ENCODE measurements at regions not wholly inside any gene's neighbourhood (a gene's known extent, or its start where the extent isn't known, plus 50 kb on each side); places are given as distances from the start of the nearest gene placed in this dataset.
"Not testable (repeated sequence)": the region's sequence is repeated elsewhere in the genome, so short reads cannot be mapped to it uniquely, and the experiment has no call there.

DNA sequence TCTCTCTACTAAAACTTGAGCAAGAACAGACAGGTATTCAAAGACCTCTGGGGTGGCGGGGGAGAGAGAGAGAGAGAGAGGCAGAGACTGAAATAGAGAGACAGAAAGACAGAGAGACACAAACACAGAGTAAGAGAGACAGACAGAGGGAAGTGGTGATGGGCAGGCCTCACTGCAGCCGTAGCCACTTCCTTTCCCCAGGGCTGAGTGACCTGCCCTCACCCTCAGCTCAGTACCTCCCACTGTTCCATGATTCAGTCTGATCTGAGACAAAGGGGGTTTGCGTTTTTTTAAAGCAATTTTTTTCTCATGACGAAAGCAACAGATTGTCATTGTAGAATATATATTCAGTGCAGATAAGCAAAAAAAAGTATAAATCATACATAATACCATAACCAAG, 607.9 kb upstream of the B3GAT1 start:
- H3K4me3 ChIP-seq = no peak overlapping the region
- H3K4me1 ChIP-seq = no peaks in the 10 kb centered on the region
- no peaks in the 10 kb centered on the region for H3K9me3 ChIP-seq
- H3K27ac ChIP-seq = no peak overlapping the region
- no peaks in the 10 kb centered on the region for H3K36me3 ChIP-seq
- no peak for TF ChIP-seq POLR2A (IDR thresholded peaks at IDR 0.05)
- TF ChIP-seq, protein P1, sequence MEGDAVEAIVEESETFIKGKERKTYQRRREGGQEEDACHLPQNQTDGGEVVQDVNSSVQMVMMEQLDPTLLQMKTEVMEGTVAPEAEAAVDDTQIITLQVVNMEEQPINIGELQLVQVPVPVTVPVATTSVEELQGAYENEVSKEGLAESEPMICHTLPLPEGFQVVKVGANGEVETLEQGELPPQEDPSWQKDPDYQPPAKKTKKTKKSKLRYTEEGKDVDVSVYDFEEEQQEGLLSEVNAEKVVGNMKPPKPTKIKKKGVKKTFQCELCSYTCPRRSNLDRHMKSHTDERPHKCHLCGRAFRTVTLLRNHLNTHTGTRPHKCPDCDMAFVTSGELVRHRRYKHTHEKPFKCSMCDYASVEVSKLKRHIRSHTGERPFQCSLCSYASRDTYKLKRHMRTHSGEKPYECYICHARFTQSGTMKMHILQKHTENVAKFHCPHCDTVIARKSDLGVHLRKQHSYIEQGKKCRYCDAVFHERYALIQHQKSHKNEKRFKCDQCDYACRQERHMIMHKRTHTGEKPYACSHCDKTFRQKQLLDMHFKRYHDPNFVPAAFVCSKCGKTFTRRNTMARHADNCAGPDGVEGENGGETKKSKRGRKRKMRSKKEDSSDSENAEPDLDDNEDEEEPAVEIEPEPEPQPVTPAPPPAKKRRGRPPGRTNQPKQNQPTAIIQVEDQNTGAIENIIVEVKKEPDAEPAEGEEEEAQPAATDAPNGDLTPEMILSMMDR (IDR thresholded peaks at IDR 0.05 in 4 of 5, conservative IDR thresholded peaks at IDR 0.05 in 1 of 5) = no peak
- intact Hi-C loops (cut with DNase I; ENCODE audit: low total_unique reads) (no loop called here), in situ Hi-C loops (cut with MboI; ENCODE audit: low sequenced_read_pairs in 4 of 4) (no loop called here)
- no peaks in the 10 kb centered on the region for H3K27me3 ChIP-seq
- no peak for DNase-seq
- ATAC-seq = no peak

DNA sequence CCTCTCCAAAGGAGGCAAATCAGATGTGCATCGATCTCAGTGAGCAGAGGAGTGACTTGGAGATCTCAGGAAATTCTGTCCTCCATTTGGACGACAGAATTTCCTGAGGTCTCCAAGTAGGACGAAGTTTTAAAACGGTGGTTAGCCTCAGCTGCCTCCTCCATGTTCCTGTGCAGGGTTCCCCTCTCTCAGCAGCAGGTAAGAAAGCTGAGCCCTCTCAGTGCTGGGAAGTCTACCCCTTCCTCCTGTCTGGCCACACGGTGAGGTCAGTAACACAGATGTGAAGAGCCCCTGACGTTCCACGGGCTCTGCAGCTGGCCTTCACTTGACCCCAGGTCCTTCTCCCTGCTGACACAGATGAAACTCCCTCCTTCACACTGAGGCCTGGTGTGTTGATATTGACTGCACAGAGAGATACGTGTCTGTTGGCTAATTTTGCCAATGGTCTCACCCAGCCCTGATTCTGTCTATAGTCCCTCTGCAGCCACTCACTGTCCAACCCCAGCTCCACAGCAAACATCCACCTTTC, 607.4 kb upstream of the B3GAT1 start:
- intact Hi-C loops (cut with DNase I; ENCODE audit: low total_unique reads) (no loop called here), in situ Hi-C loops (cut with MboI; ENCODE audit: low sequenced_read_pairs in 4 of 4) (no loop called here)
- no peak overlapping the region for H3K4me3 ChIP-seq
- H3K36me3 ChIP-seq = no peaks in the 10 kb centered on the region
- ATAC-seq (no peak), DNase-seq (no peak)
- H3K4me1 ChIP-seq = no peaks in the 10 kb centered on the region
- no peaks in the 10 kb centered on the region for H3K9me3 ChIP-seq
- no peak overlapping the region for H3K27ac ChIP-seq
- H3K27me3 ChIP-seq = no peaks in the 10 kb centered on the region
- TF ChIP-seq, protein P1 (IDR thresholded peaks at IDR 0.05 in 4 of 5, conservative IDR thresholded peaks at IDR 0.05 in 1 of 5) = no peak

DNA sequence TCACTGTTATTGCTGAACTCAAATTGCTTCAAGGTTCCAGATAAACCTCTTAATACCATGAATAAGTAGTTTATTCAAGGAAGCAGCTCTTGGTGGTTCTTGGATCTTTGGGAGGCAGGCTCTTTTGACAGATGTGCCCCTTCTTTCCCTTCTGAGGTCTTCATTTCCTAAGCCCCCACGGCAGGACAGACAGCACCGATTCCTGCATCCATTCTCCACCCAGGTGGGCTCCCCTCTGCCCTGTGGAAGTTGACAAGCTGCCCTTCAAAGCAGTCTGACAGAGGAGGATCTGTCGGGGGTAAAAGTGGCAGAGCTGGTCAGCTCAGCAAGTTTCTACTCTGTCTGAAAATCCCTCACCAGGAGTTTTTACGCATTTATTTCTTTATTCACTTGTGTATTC, 605.3 kb upstream of the B3GAT1 start:
- ATAC-seq = no peak
- no peaks in the 10 kb centered on the region for H3K9me3 ChIP-seq
- no peak overlapping the region for H3K4me3 ChIP-seq
- intact Hi-C loops (cut with DNase I; ENCODE audit: low total_unique reads) = no loop called here
- H3K27ac ChIP-seq = no peak overlapping the region
- no peaks in the 10 kb centered on the region for H3K4me1 ChIP-seq
- no peaks in the 10 kb centered on the region for H3K36me3 ChIP-seq
- DNase-seq = no peak
- no peaks in the 10 kb centered on the region for H3K27me3 ChIP-seq
- in situ Hi-C loops (cut with MboI; ENCODE audit: low sequenced_read_pairs in 4 of 4) = no loop called here
- TF ChIP-seq POLR2A (IDR thresholded peaks at IDR 0.05) = no peak
- TF ChIP-seq, protein P1 (IDR thresholded peaks at IDR 0.05 in 4 of 5, conservative IDR thresholded peaks at IDR 0.05 in 1 of 5) = no peak

DNA sequence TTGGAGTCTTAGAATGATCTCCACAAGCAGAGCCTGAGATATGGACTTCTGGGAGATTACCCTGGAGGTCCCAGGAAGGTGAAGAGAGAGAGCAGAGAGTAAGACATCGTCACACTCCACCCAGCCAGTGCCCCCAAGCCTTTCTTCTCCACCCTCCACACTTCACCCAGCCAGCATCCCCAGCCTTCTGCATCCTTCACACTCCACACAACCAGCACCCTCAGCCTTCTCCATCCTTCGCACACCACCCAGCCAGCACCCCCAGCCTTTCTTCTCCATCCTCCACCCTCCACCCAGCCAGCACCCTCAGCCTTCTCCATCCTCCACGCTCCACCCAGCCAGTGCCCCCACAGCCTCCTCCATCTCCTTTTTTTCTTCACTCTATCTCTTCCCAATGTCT, 603.9 kb upstream of the B3GAT1 start:
- intact Hi-C loops (cut with DNase I; ENCODE audit: low total_unique reads) (no loop called here), in situ Hi-C loops (cut with MboI; ENCODE audit: low sequenced_read_pairs in 4 of 4) (no loop called here)
- no peaks in the 10 kb centered on the region for H3K4me1 ChIP-seq

DNA sequence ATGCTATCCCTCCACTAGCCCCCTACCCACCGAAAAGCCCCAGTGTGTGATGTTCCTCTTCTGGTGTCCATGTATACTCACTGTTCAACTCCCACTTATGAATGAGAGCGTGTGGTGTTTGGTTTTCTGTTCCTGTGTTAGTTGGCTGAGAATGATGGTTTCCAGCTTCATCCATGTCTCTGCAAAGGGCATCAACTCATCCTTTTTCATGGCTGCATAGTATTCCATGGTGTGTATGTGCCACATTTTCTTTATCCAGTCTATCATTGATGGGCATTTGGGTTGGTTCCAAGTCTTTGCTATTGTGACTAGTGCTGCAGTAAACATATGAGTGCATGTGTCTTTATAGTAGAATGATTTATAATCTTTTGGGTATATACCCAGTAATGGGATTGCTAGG, 599.3 kb upstream of the B3GAT1 start:
- intact Hi-C loops (cut with DNase I; ENCODE audit: low total_unique reads); H3K9me3 ChIP-seq; H3K36me3 ChIP-seq; H3K4me1 ChIP-seq; H3K27ac ChIP-seq; in situ Hi-C loops (cut with MboI; ENCODE audit: low sequenced_read_pairs in 4 of 4); DNase-seq; H3K4me3 ChIP-seq; H3K27me3 ChIP-seq; ATAC-seq: not testable (repeated sequence)

More for the DNA sequence above, 603.9 kb upstream of the B3GAT1 start:
- no peak overlapping the region for H3K4me3 ChIP-seq
- TF ChIP-seq POLR2A (IDR thresholded peaks at IDR 0.05) = no peak
- TF ChIP-seq, protein P1 (IDR thresholded peaks at IDR 0.05 in 4 of 5, conservative IDR thresholded peaks at IDR 0.05 in 1 of 5) = no peak
- no peaks in the 10 kb centered on the region for H3K36me3 ChIP-seq
- H3K9me3 ChIP-seq = no peaks in the 10 kb centered on the region
- ATAC-seq (no peak), DNase-seq (no peak)
- H3K27ac ChIP-seq = no peak overlapping the region
- H3K27me3 ChIP-seq = no peaks in the 10 kb centered on the region
